ENCODE measurements at regions not wholly inside any gene's neighbourhood (a gene's known extent, or its start where the extent isn't known, plus 50 kb on each side); places are given as distances from the start of the nearest gene placed in this dataset.
"Not testable (repeated sequence)": the region's sequence is repeated elsewhere in the genome, so short reads cannot be mapped to it uniquely, and the experiment has no call there.

DNA sequence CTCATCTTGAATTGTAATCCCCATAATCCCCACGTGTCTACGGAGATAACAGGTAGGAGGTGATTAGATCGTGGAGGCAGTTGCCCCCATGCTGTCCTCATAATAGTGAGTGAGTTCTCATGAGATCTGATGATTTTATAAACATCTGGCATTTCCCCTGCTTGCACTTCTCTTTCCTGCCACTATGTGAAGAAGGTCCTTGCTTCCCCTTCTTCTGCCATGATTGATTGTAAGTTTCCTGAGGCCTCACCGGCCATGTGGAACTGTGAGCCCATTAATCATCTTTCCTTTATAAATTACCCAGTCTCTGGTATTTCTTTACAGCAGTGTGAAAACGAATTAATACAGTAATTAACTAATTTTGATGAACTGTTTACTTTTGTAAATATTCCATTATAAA is 582.5 kb downstream of the TSN start:
- H4K8ac ChIP-seq (ENCODE audit: low read depth, low read length), result no peak overlapping the region
- H3K4ac ChIP-seq (ENCODE audit: low read length), result no peak overlapping the region
- H4K91ac ChIP-seq (ENCODE audit: low read depth, low read length, poor library complexity), result no peak overlapping the region
- no peak overlapping the region for H3K4me2 ChIP-seq (ENCODE audit: insufficient read depth, low read length, poor library complexity, severe bottlenecking)
- H3K4me1 ChIP-seq (ENCODE audit: control insufficient read depth in 2 of 2, insufficient read depth in 1 of 2, low read depth in 1 of 2, low read length in 2 of 2), result no peaks in the 10 kb centered on the region
- H3K27me3 ChIP-seq (ENCODE audit: control insufficient read depth in 3 of 3, insufficient read depth in 3 of 3, low read depth in 1 of 3, low read length in 3 of 3), result no peaks in the 10 kb centered on the region
- H3K9ac ChIP-seq (ENCODE audit: low read depth, low read length, poor library complexity), result no peak overlapping the region
- no peaks in the 10 kb centered on the region for H3K36me3 ChIP-seq (replicated peaks in 1 of 2; ENCODE audit: control insufficient read depth in 2 of 2, insufficient read depth in 2 of 2, low read length in 2 of 2)
- no peaks in the 10 kb centered on the region for H3K79me1 ChIP-seq (ENCODE audit: low read depth, low read length)
- H3K9me3 ChIP-seq (replicated peaks in 1 of 2; ENCODE audit: control insufficient read depth in 2 of 2, insufficient read depth in 1 of 2, low read depth in 1 of 2, low read length in 2 of 2), result no peaks in the 10 kb centered on the region
- H2BK12ac ChIP-seq (ENCODE audit: low read length), result no peak overlapping the region
- no peak overlapping the region for H2AK5ac ChIP-seq (ENCODE audit: low read depth, low read length)
- no peak overlapping the region for H3K18ac ChIP-seq (ENCODE audit: low read length)
- H3K4me3 ChIP-seq (ENCODE audit: low read length in 2 of 2), result no peak overlapping the region
- H3K14ac ChIP-seq (ENCODE audit: low read length), result no peak overlapping the region
- no peak overlapping the region for H2BK15ac ChIP-seq (ENCODE audit: low read length)
- no peak overlapping the region for H3K23ac ChIP-seq (ENCODE audit: low read depth, low read length, poor library complexity)
- no CpG with 5 or more reads among the region's 5 CpGs for WGBS, 2 donors (ENCODE audit: extremely low coverage in 2 of 2, insufficient read length in 2 of 2, insufficient replicate concordance in 1 of 2)
- no peak overlapping the region for H2AFZ ChIP-seq (ENCODE audit: low read length)
- H2BK120ac ChIP-seq (ENCODE audit: low read depth, low read length), result no peak overlapping the region
- H3K27ac ChIP-seq (replicated peaks; ENCODE audit: low read length), result no peak overlapping the region
- no peak overlapping the region for H2BK5ac ChIP-seq (ENCODE audit: low read length)
- DNase-seq (ENCODE audit: low spot score), result no peak

DNA sequence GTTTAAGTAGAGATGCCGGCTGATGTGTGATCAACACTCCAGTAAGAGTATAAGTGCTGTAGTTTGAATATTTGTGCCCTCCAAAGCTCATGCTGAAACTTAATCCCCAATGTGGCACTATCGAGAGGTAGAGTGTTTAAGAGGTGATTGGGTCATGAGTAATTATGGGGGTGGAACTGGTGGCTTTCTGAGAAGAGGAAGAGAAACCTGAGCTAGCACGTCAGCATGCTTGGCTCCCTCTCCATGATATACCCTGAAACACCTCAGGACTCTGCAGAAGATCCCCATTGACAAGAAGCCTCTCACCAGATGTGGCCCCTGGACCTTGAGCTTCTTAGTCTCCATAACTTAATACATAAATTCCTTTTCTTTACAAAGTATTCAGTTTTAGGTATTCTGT is 584.8 kb downstream of the TSN start:
- no peak for DNase-seq (ENCODE audit: low spot score)
- Histone ChIP-seq H3K9me3 (replicated peaks in 1 of 2; ENCODE audit: control insufficient read depth in 2 of 2, insufficient read depth in 1 of 2, low read depth in 1 of 2, low read length in 2 of 2) (no peaks in the 10 kb centered on the region), H2BK12ac (ENCODE audit: low read length) (no peak overlapping the region), H3K27me3 (ENCODE audit: control insufficient read depth in 3 of 3, insufficient read depth in 3 of 3, low read depth in 1 of 3, low read length in 3 of 3) (no peaks in the 10 kb centered on the region), H2BK120ac (ENCODE audit: low read depth, low read length) (no peak overlapping the region), H2BK5ac (ENCODE audit: low read length) (no peak overlapping the region), H3K4me2 (ENCODE audit: insufficient read depth, low read length, poor library complexity, severe bottlenecking) (no peak overlapping the region), H3K4ac (ENCODE audit: low read length) (no peak overlapping the region), H3K14ac (ENCODE audit: low read length) (no peak overlapping the region), H3K18ac (ENCODE audit: low read length) (no peak overlapping the region), H4K8ac (ENCODE audit: low read depth, low read length) (no peak overlapping the region), H3K9ac (ENCODE audit: low read depth, low read length, poor library complexity) (no peak overlapping the region), H4K91ac (ENCODE audit: low read depth, low read length, poor library complexity) (no peak overlapping the region), H3K23ac (ENCODE audit: low read depth, low read length, poor library complexity) (no peak overlapping the region), H3K36me3 (replicated peaks in 1 of 2; ENCODE audit: control insufficient read depth in 2 of 2, insufficient read depth in 2 of 2, low read length in 2 of 2) (no peaks in the 10 kb centered on the region), H3K4me1 (ENCODE audit: control insufficient read depth in 2 of 2, insufficient read depth in 1 of 2, low read depth in 1 of 2, low read length in 2 of 2) (no peaks in the 10 kb centered on the region), H2AK5ac (ENCODE audit: low read depth, low read length) (no peak overlapping the region), H2BK15ac (ENCODE audit: low read length) (no peak overlapping the region), H3K79me1 (ENCODE audit: low read depth, low read length) (no peaks in the 10 kb centered on the region), H3K27ac (replicated peaks; ENCODE audit: low read length) (no peak overlapping the region), H3K4me3 (ENCODE audit: low read length in 2 of 2) (no peak overlapping the region), H2AFZ (ENCODE audit: low read length) (no peak overlapping the region)
- no CpG with 5 or more reads among the region's 3 CpGs for WGBS, 2 donors (ENCODE audit: extremely low coverage in 2 of 2, insufficient read length in 2 of 2, insufficient replicate concordance in 1 of 2)

DNA sequence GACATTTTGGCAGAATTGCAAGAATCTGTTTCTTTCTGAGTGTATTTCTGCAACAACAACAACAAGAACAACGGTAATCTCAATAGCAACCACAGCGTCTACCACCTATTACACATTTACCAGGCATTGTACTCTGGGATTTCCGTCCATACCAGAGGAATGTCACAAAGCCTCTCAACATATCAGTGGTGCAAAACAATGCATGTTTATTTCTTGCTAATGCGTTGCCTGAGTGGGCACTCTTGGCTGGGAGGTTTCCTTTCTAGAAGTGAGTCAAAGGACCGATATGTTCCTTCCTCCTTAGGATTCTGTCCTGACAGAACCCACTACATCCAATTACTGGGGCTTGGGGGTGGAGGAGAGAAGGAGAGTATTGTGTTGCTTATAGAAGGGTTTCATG is 585.6 kb downstream of the TSN start:
- Histone ChIP-seq H3K4me2 (ENCODE audit: insufficient read depth, low read length, poor library complexity, severe bottlenecking) (no peak overlapping the region), H3K27me3 (ENCODE audit: control insufficient read depth in 3 of 3, insufficient read depth in 3 of 3, low read depth in 1 of 3, low read length in 3 of 3) (no peaks in the 10 kb centered on the region), H2AK5ac (ENCODE audit: low read depth, low read length) (no peak overlapping the region), H2BK15ac (ENCODE audit: low read length) (no peak overlapping the region), H3K4me3 (ENCODE audit: low read length in 2 of 2) (no peak overlapping the region), H2BK12ac (ENCODE audit: low read length) (no peak overlapping the region), H3K4me1 (ENCODE audit: control insufficient read depth in 2 of 2, insufficient read depth in 1 of 2, low read depth in 1 of 2, low read length in 2 of 2) (no peaks in the 10 kb centered on the region), H3K27ac (replicated peaks; ENCODE audit: low read length) (no peak overlapping the region), H2BK5ac (ENCODE audit: low read length) (no peak overlapping the region), H3K23ac (ENCODE audit: low read depth, low read length, poor library complexity) (no peak overlapping the region), H2BK120ac (ENCODE audit: low read depth, low read length) (no peak overlapping the region), H3K4ac (ENCODE audit: low read length) (no peak overlapping the region), H3K9ac (ENCODE audit: low read depth, low read length, poor library complexity) (no peak overlapping the region), H3K14ac (ENCODE audit: low read length) (no peak overlapping the region), H3K79me1 (ENCODE audit: low read depth, low read length) (no peaks in the 10 kb centered on the region), H4K91ac (ENCODE audit: low read depth, low read length, poor library complexity) (no peak overlapping the region), H3K18ac (ENCODE audit: low read length) (no peak overlapping the region), H3K36me3 (replicated peaks in 1 of 2; ENCODE audit: control insufficient read depth in 2 of 2, insufficient read depth in 2 of 2, low read length in 2 of 2) (no peaks in the 10 kb centered on the region), H4K8ac (ENCODE audit: low read depth, low read length) (no peak overlapping the region), H2AFZ (ENCODE audit: low read length) (no peak overlapping the region), H3K9me3 (replicated peaks in 1 of 2; ENCODE audit: control insufficient read depth in 2 of 2, insufficient read depth in 1 of 2, low read depth in 1 of 2, low read length in 2 of 2) (no peaks in the 10 kb centered on the region)
- DNase-seq (ENCODE audit: low spot score), result no peak
- no CpG with 5 or more reads among the region's 5 CpGs for WGBS, 2 donors (ENCODE audit: extremely low coverage in 2 of 2, insufficient read length in 2 of 2, insufficient replicate concordance in 1 of 2)

GRCh38 chr2:122352151-122352550 is 596.7 kb downstream of the TSN start:
- H3K18ac ChIP-seq (ENCODE audit: low read length); H3K27me3 ChIP-seq (ENCODE audit: control insufficient read depth in 3 of 3, insufficient read depth in 3 of 3, low read depth in 1 of 3, low read length in 3 of 3): not testable (repeated sequence)
- no CpG with 5 or more reads among the region's 8 CpGs for WGBS, 2 donors (ENCODE audit: extremely low coverage in 2 of 2, insufficient read length in 2 of 2, insufficient replicate concordance in 1 of 2)

More at GRCh38 chr2:122352151-122352550, 596.7 kb downstream of the TSN start:
- not testable (repeated sequence) for H4K91ac ChIP-seq (ENCODE audit: low read depth, low read length, poor library complexity); H2BK5ac ChIP-seq (ENCODE audit: low read length); H3K36me3 ChIP-seq (replicated peaks in 1 of 2; ENCODE audit: control insufficient read depth in 2 of 2, insufficient read depth in 2 of 2, low read length in 2 of 2); H3K14ac ChIP-seq (ENCODE audit: low read length); H3K23ac ChIP-seq (ENCODE audit: low read depth, low read length, poor library complexity); H3K79me1 ChIP-seq (ENCODE audit: low read depth, low read length); H2BK12ac ChIP-seq (ENCODE audit: low read length); DNase-seq (ENCODE audit: low spot score); H2BK15ac ChIP-seq (ENCODE audit: low read length); H2AK5ac ChIP-seq (ENCODE audit: low read depth, low read length); H4K8ac ChIP-seq (ENCODE audit: low read depth, low read length); H3K9me3 ChIP-seq (replicated peaks in 1 of 2; ENCODE audit: control insufficient read depth in 2 of 2, insufficient read depth in 1 of 2, low read depth in 1 of 2, low read length in 2 of 2); H3K4ac ChIP-seq (ENCODE audit: low read length); H3K4me1 ChIP-seq (ENCODE audit: control insufficient read depth in 2 of 2, insufficient read depth in 1 of 2, low read depth in 1 of 2, low read length in 2 of 2); H2AFZ ChIP-seq (ENCODE audit: low read length); H3K4me3 ChIP-seq (ENCODE audit: low read length in 2 of 2); H3K4me2 ChIP-seq (ENCODE audit: insufficient read depth, low read length, poor library complexity, severe bottlenecking); H3K9ac ChIP-seq (ENCODE audit: low read depth, low read length, poor library complexity); H3K27ac ChIP-seq (replicated peaks; ENCODE audit: low read length); H2BK120ac ChIP-seq (ENCODE audit: low read depth, low read length)

All from neuronal stem cell (in vitro differentiated cells).